NCI-H2107 treated with DMSO at 0.1 percent for 48 hours (cell line): ENCODE measurements at regions not wholly inside any gene's neighbourhood (a gene's known extent, or its start where the extent isn't known, plus 50 kb on each side); places are given as distances from the start of the nearest gene placed in this dataset.
"Not testable (repeated sequence)": the region's sequence is repeated elsewhere in the genome, so short reads cannot be mapped to it uniquely, and the experiment has no call there.

Source experiments
- DNase-seq: peaks from one replicate; lab custom pipeline; 2025; ENCODE audit not compliant: unreplicated experiment; lab: John Stamatoyannopoulos, UW

DNA sequence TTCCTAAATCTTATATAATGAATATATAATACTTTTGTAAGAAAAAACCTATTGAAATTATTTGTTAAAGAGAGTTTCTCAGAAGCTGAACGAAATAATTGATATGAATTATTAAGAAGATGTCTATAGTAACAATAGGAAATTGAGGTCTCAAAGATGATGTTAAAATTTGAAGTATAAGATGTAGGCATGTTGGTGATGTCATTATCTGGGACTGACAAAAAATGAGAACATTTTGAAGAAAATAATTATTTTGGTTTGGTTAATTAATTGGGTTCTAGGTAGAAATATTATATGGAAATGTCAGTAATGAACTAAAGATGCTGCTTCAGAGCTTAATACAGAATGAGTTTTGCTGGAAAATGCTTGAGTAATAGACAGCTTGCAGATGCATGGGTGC, 501.4 kb upstream of the ST8SIA4 start:
- DNase-seq, result no peak

DNA sequence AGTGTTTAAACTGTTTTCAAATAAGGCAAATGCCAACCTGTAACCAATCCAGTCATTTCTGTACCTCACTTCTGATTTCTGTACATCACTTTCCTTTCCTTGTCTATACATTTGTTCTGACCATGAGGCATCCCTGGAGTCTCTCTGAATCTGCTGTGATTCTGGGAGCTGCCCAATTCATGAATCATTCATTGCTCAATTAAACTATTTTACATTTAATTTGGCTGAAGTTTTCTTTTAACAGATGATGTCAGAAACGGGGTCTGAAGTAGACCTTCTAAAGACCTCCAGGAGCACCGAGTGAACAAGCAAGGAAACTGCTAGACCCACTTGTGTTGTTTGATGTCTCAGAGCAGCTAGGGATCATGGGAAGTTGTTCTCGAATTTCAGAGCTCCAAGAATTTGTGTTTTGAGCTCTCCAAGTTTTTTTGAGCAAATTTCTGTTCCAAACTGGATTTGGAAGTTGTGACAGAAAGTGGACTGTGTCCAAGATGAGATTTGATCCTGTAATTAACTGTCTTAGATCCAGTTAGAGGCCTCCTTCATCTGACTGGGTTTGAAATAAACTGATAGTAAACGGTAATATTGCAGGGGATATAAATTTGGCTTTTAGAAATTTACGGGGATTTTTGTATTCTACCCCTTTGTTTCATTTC, 490.8 kb upstream of the ST8SIA4 start:
- DNase-seq, result no peak

DNA sequence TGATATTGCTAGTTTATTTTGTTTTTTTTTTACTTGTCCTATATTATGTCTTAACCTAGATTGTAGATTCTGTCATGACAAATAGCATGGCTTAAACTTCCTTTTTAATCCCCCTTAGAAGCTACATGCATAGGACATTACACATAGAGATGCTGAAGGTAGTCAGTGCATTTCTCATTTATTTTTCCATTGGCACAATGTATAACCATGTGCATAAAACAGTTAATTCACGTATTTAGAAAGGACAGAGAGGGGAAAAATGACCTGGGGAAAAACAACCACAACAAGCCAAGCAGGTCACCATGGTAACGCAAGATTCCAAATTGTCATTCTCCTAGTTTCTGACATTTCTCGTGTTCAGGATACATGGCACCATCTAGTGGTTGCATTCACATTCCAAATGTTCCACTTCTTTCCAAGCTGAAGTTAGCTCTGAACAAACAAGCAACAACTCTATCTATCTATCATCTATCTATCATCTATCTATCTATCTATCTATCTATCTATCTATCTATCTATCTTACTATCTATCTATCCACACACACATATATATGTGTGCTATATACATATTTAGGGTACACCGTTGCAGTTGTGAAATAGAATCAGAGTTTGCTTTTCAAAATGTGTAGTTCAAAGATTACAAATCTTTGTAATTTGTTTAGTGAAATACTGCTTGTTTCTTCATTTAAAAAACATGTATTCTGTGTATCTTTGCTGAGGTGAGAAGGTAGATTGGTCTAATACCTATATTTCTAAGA, 487.2 kb upstream of the ST8SIA4 start:
- DNase-seq, result peak; percentile 20

DNA sequence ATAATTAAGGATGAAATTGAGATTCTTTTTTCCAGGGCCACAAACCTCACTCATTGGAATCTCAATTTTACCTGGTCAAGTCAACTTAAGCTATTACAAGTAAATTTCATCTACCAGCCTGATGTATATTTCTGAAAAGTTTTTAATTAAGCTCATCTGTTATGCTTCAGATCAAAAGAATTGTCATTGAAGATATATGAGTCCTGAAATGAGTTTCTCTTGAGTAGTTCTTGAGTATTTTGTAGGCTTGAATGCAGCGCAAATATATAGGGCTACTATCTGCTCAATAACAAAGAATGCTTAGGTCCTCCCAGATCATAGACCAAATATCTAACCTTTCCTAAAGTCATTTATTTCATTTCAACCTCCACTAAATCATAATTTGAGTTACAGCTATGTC, 482.2 kb upstream of the ST8SIA4 start:
- no peak for DNase-seq

DNA sequence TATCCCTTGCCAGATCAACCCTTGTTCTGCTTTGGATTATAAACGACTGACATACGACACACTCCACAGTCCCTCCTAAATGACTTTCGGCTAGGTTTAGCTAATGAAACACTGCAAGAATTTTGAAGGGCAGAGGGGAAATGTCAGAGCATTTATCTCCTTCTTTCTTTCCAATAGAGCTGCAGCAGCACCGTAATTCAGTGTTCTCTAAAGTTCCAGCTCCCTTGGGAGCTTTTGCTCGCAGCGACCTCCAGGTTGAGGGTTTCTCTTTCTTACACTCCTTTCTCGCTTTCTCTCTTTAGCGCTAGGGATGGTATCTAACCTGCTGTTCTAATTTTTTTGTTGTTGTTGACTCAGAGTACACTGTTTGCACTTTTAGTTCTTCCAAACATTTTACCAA, 467.1 kb upstream of the ST8SIA4 start:
- DNase-seq, result peak; percentile 18

DNA sequence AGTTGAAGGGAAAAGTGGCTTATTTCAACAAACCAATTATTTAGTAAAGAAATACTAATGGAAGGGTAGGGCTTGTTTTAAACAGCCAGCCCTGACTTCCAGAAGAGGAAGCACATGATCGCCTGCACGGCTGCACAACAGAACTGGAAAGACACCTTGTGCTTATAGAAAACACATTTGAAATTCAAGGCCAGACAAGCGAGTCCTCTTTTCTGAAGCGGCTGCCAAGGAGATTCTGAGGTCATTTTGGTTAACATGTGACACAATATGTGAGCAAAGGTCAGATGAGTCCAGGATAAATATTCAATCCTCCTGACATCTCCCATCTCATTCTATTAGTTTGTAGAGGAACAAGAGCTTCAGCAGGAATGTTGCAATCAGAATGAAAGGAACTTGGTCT, 461.4 kb upstream of the ST8SIA4 start:
- DNase-seq, result no peak

DNA sequence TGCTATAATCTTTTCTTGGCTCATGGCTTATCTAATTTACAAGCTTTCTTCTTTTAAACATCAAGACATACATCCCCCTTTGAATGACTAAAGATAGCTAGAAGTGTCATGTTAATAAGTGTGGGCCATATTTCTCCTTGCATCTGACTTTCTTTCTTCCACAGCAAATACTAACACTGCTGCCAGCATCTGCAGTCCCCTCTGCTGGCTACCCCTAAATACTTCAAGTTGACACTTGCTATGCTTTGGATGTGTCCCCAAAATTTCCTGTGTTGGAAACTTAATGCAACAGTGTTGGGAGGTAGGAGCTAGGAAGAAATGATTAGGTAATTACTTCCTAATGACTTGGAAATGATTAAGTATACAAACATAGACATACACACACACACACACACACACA, 459.0 kb upstream of the ST8SIA4 start:
- no peak for DNase-seq

DNA sequence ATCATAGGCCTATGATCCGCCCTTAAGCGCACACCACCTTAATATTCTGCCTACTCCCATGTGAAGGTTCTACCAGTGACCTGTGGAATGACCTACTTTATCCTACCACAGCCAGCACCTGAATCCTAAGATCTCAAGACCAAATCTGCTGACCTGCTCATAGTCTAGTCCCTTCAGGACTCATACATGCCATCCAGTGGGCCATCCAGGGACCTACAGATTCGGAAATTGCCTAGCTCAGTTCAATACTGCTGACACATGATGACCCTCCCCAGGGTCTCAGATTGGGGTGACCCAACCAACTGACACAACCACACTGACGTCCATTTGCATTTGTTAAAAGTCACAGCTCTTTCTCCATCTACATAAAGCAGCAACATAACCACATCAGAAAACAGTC, 443.8 kb upstream of the ST8SIA4 start:
- DNase-seq, result no peak

DNA sequence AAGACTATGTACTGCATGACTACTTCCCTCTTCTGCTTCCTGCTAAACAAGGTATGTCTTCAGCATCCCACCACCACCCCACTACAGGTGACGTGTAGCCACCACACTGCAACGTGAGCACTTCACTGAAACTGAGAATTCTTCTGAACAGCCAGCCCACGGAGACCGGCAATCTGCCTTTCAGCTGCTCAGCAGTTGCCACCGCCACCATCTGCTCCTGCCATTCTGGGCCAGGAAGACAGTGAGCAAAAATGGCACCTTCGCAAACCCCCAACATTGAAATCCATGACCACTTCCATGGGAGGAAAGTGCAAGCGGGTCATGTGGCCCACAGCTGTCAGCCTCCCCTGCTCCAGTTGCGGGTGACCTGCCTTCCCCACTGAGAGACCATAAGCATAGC, 443.4 kb upstream of the ST8SIA4 start:
- DNase-seq, result no peak

DNA sequence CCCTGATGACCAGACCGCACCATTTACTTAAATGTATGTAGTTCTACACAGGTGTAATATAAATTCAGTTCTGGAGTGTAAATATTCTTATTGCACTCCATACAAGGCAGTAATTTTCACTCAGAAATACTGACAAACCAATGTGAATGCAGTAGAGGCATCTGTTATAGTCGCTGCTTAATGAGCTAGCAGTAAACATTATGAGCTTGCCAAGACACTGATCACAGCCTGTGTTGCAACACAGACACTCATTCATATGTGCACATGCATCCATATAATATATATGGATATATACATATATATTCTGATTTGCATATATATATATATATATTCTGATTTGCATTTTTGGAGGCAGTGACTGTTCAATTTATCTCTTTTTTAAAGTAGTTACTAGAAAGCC, 435.1 kb upstream of the ST8SIA4 start:
- no peak for DNase-seq

DNA sequence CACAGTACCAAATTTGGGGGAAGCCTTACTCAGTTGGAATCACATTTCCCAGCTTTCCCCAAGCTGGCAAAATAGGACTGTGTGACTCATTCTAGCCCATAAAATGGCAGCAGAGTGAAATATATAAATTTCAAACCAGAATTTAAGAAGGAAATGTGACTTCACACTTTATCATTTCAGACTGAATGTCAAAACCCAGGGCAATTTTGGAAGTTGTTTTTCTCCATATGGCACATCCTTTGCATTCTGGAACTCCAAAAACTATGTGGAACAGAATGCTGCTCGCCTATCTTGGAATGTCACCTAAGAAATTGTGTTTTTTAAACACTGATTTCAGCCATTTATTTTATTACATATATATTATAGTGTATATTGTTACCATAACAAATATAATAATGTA, 424.7 kb upstream of the ST8SIA4 start:
- no peak for DNase-seq

DNA sequence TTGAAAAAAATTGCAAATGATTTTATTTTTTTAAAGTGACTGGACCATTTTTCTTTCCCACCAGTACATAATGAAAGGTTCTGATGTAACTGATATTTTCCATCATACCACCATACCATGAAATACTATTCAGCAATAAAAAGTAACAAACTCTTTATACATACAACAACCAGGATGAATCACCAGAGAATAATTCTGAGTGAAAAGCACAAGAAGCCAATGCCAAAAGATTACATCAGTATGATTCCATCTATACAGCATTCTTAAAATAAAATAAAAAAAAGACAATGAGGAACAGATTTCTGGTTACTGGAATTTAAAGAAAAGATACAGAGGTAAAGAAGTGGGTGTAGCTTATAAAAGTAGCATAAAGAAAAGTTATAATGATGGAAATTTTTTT, 423.7 kb upstream of the ST8SIA4 start:
- no peak for DNase-seq

DNA sequence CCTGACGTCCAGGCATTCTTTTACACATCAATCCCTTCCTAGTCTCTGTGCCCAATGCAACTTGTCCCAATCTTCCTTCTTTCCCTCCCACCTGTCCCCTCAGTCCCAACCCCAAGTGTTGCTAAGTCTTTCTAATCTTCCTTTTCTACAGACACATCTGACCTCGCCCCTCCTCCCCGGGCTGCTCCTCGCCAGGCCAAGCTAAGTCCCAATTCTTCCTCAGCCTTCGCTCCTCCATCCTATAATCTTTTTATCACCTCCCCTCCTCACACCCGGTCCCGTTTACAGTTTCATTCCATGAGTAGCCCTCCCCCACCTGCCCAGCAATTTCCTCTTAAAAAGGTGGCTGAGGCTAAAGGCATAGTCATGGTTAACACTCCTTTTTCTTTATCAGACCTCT, 413.3 kb upstream of the ST8SIA4 start:
- not testable (repeated sequence) for DNase-seq

DNA sequence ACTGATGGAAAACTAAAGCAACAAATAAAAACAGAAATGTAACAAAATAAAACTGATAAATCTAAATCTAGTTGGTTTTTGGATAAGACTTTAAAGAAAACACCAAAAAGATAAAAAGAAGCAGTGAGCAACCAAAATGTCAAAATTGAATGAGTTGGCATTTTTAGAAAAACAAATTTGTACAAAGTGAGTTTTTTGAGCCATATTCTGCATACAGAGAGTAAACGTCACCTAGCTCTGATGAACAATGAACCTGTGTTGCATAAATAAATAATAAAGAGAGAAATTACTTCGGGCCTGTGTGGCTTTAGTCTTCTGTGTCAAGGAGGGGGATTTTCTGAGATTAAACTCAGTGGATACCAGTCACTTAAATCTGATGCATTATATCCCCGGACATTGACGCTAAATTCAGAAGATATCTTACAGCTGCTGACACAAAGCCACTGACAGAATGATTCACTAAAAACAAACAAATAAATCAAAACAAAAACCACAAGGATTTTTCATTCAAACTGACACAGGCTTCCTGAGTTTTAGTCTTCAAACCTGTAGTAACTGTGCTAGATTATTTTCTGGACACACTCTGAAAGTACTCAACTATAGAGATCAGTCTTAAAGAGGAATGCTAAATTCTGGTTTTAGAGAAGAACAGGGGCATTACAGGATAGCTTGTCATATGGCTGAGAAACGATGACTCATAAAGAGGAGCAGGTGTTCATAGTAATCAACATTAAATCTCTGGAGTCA, 403.5 kb upstream of the ST8SIA4 start:
- DNase-seq, result peak; percentile 20

DNA sequence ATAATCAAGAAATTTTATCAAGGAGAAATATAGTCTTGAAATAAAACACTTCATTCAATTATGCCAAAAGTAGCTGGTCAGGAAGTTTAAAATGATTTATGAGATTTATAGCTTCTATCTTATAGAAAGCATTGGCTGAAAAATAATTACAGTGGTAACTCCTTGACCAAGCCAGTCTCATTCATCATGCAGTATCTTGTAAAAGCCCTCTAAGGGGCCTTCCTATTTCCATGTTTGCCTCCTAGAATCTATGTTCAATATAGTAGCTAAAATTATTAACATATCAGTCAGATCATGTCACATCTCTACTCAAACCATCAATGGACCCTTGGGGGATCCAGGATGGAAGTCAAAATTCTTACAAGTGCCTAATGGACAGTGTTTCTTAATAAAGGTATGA, 393.4 kb upstream of the ST8SIA4 start:
- DNase-seq, result no peak

DNA sequence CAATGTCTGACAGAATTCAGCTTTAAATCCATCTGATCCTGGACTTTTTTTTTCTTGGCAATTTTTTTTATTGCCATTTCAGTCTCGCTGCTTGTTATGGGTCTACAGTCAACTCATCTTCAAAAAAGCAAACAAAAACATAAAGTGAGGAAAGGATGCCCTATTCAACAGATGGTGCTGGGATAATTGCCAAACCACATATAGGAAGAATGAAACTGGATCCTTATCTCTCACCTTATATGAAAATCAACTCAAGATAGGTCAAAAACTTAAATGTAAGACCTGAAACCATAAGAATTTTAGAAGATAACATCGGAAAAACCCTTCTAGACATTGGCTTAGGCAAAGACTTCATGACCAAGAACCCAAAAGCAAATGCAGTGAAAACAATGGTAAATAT, 389.1 kb upstream of the ST8SIA4 start:
- no peak for DNase-seq

DNA sequence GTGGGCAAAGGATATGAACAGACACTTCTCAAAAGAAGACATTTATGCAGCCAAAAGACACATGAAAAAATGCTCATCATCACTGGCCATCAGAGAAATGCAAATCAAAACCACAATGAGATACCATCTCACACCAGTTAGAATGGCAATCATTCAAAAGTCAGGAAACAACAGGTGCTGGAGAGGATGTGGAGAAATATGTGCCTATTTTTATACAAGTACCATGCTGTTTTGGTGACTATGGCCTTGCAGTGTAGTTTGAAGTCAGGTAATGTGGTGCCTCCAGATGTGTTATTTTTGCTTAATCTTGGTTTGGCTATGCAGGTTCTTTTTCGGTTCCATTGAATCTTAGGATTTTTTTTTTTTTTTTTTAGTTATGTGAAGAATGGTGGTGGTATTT, 387.7 kb upstream of the ST8SIA4 start:
- not testable (repeated sequence) for DNase-seq

DNA sequence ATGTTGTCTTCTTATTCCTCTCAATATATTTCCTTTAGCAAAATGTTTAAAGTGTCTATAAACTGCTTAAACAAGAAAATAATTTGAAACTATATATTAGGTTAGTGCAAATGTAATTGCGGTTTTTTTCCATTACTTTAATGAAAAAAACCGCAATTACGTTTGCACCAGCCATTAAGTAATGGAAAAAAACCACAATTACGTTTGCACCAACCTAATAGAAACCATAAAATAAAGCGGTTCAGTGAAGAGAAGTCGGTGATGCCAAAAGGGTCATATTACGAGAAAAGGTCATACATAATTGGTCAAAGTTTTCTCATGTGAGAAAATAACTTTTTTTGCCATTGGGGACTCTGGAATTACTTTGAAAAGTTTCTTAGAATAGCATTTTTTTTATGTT, 385.6 kb upstream of the ST8SIA4 start:
- no peak for DNase-seq

DNA sequence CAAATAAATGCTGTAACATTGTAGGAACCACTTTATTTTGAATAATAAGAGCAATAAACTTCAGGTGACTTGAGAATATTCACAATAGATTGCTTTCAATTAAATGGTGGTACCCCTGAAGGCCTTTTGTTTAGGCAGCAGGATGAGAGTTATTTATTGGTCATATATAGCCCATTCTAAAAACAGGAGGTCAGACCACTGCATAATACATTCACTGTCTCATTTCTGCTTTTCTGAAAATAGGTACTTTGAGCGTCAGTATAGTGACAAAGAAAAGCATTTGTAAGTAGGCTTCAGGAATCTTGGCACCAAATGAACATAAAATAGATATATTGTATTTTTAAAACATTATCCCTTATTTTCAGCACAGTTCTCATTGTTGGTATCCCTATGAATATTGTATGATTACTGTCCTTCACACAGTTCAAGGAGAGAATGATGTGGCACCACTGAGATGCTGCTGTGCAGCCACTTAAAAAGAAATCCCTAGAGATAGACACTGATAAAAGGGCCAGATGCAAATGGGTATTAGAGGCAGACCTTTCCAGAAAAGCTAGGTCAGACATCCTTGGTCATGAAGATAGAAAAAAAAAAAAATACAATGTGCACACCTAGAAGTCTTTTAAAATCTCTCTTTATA, 381.8 kb upstream of the ST8SIA4 start:
- no peak for DNase-seq

DNA sequence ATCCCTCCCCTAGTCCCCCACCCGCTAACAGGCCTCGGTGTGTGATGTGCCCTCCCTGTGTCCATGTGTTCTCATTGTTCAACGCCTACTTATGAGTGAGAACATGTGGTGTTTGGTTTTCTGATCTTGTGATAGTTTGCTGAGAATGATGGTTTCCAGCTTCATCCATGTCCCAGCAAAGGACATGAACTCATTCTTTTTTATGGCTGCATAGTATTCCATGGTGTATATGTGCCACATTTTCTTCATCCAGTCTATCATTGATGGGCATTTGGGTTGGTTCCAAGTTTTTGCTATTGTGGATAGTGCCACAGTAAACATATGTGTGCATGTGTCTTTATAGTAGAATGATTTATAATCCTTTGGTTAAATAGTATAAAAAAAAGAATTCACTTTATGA, 380.9 kb upstream of the ST8SIA4 start:
- DNase-seq, result not testable (repeated sequence)

DNA sequence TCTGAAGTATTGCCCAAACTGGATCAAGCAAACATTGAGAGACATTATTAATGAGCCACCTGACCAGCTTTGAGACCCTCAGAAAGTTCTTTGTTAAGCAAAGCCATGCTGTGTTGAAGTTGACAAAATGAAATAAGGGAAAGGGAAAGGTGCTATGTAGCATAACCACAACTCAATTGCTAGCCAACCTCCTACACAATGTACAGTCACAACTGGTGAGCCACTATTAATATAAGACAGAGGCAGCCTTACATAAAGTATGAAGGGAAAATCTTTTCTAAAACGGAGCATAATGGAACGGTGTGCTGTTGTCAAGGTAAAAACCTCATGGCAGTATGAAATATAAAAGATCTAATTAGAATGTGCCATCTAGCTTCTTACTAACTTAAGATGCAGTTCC, 375.8 kb upstream of the ST8SIA4 start:
- no peak for DNase-seq
